IMR-90 (cell line): ENCODE measurements at regions not wholly inside any gene's neighbourhood (a gene's known extent, or its start where the extent isn't known, plus 50 kb on each side); places are given as distances from the start of the nearest gene placed in this dataset.

Experiments
- ATAC-seq: fragments of 200-7000 bp; cut with Tn5 transposase; 2 replicates; pipeline ENCODE4 v1.9.1; 2020; ENCODE audit warnings: low read depth, mild to moderate bottlenecking, moderate library complexity
- BruUV-seq: library from RNA; stranded (reverse); fragments of 400-500 nt; replicated peaks from 2 replicates; lab custom pipeline; 2021; lab: Mats Ljungman, UMichigan
- CTCF ChIA-PET: fragments of 300-600 bp; formaldehyde crosslinking; extraction: SDS; loops from one replicate; lab custom pipeline; 2021; ENCODE audit warnings: antibody characterized with exemption; lab: Yijun Ruan, JAX
- POLR2A ChIA-PET: fragments of 300-600 bp; sonication (Branson Sonifier 250); formaldehyde crosslinking; loops from one replicate; lab custom pipeline; 2022; ENCODE audit warnings: antibody characterized with exemption; ENCODE audit not compliant: unreplicated experiment; lab: Charles Lee
- DNase-seq: peaks from one replicate; pipeline ENCODE4 v3.0.0; 2013
- H2AFZ ChIP-seq: replicated peaks from 2 replicates; pipeline ENCODE3; 2013; ENCODE audit warnings: low read length, mild to moderate bottlenecking; ENCODE audit not compliant: poor library complexity
- H2AK5ac ChIP-seq: 2 replicates; pipeline ENCODE4 v1.6.1; 2013; ENCODE audit warnings: low read depth, low read length, inconsistent platforms
- H2AK9ac ChIP-seq: replicated peaks from 2 replicates; pipeline ENCODE3; 2013; ENCODE audit warnings: mild to moderate bottlenecking, low read depth, low read length, moderate library complexity; ENCODE audit not compliant: poor library complexity
- H2BK120ac ChIP-seq: 2 replicates; pipeline ENCODE4 v1.6.1; 2013; ENCODE audit warnings: low read depth, low read length, inconsistent platforms
- H2BK15ac ChIP-seq: 3 replicates; pipeline ENCODE4 v1.6.1; 2013; ENCODE audit warnings: low read depth, low read length, inconsistent platforms
- H2BK20ac ChIP-seq: 2 replicates; pipeline ENCODE4 v1.6.1; 2013; ENCODE audit warnings: low read depth, mild to moderate bottlenecking, inconsistent platforms, low read length, moderate library complexity
- H2BK5ac ChIP-seq: 2 replicates; pipeline ENCODE4 v1.6.1; 2013; ENCODE audit warnings: mild to moderate bottlenecking, low read depth, low read length, inconsistent platforms; ENCODE audit not compliant: poor library complexity, severe bottlenecking
- H3K14ac ChIP-seq: replicated peaks from 2 replicates; pipeline ENCODE4 v1.6.1; 2013; ENCODE audit warnings: low read depth, low read length, inconsistent platforms
- H3K18ac ChIP-seq: 2 replicates; pipeline ENCODE4 v1.6.1; 2013; ENCODE audit warnings: low read depth, low read length, control low read depth
- H3K23ac ChIP-seq: 2 replicates; pipeline ENCODE4 v1.6.1; 2013; ENCODE audit warnings: low read depth, low read length, inconsistent platforms
- H3K27ac ChIP-seq: 2 replicates; pipeline ENCODE4 v1.5.1; 2013; ENCODE audit warnings: mild to moderate bottlenecking, control low read depth, low read length; ENCODE audit not compliant: insufficient read depth
- H3K27me3 ChIP-seq: 2 replicates; pipeline ENCODE4 v1.6.1; 2013; ENCODE audit warnings: low read length; ENCODE audit not compliant: control insufficient read depth, insufficient read depth
- H3K36me3 ChIP-seq: 2 replicates; pipeline ENCODE4 v1.6.1; 2013; ENCODE audit warnings: low read length, mixed read lengths; ENCODE audit not compliant: control insufficient read depth, insufficient read depth
- H3K4ac ChIP-seq: 2 replicates; pipeline ENCODE4 v1.6.1; 2013; ENCODE audit warnings: low read depth, low read length, inconsistent platforms
- H3K4me1 ChIP-seq: 2 replicates; pipeline ENCODE4 v1.6.1; 2013; ENCODE audit warnings: low read length, mixed read lengths; ENCODE audit not compliant: control insufficient read depth, insufficient read depth
- H3K4me2 ChIP-seq: 2 replicates; pipeline ENCODE4 v1.6.1; 2013; ENCODE audit warnings: low read depth, mild to moderate bottlenecking, control low read depth, low read length, moderate library complexity
- H3K4me3 ChIP-seq: 2 replicates; pipeline ENCODE4 v1.5.1; 2013; ENCODE audit warnings: low read depth, mild to moderate bottlenecking, control low read depth, low read length, moderate library complexity; ENCODE audit not compliant: insufficient read depth
- H3K56ac ChIP-seq: 2 replicates; pipeline ENCODE4 v1.6.1; 2013; ENCODE audit warnings: low read length, inconsistent platforms; ENCODE audit not compliant: insufficient read depth; ENCODE audit errors: extremely low read depth
- H3K79me1 ChIP-seq, 2 experiments: 2 replicates each; pipeline ENCODE4 v1.6.1; 2013; ENCODE audit warnings: low read length in 2 of 2, inconsistent platforms in 1 of 2, low read depth in 1 of 2
- H3K9ac ChIP-seq: 2 replicates; pipeline ENCODE4 v1.6.1; 2013; ENCODE audit warnings: low read depth, low read length, control low read depth
- H3K9me1 ChIP-seq: 2 replicates; pipeline ENCODE4 v1.6.1; 2013; ENCODE audit warnings: low read length, inconsistent platforms; ENCODE audit not compliant: insufficient read depth
- H3K9me3 ChIP-seq: 2 replicates; pipeline ENCODE4 v1.6.1; 2013; ENCODE audit warnings: low read length; ENCODE audit not compliant: control insufficient read depth, insufficient read depth
- H4K20me1 ChIP-seq: 2 replicates; pipeline ENCODE4 v1.6.1; 2013; ENCODE audit warnings: low read length, inconsistent platforms; ENCODE audit not compliant: insufficient read depth
- H4K5ac ChIP-seq: 2 replicates; pipeline ENCODE4 v1.6.1; 2013; ENCODE audit warnings: mild to moderate bottlenecking, low read depth, low read length, control low read depth
- H4K8ac ChIP-seq, 2 experiments: 2 replicates each; pipeline ENCODE4 v1.6.1; 2013; ENCODE audit warnings: low read depth in 2 of 2, low read length in 2 of 2, control low read depth in 1 of 2, inconsistent platforms in 1 of 2
- H4K91ac ChIP-seq: 2 replicates; pipeline ENCODE4 v1.6.1; 2013; ENCODE audit warnings: low read depth, low read length, inconsistent platforms; ENCODE audit not compliant: insufficient read depth
- BHLHE40 ChIP-seq: fragments of 150-350 bp; IDR thresholded peaks from 2 replicates; pipeline ENCODE4 v1.6.1; 2016; ENCODE audit warnings: mild to moderate bottlenecking, low read depth, low read length
- CHD1 ChIP-seq: IDR thresholded peaks from 2 replicates; pipeline ENCODE4 v1.6.1; 2012; ENCODE audit warnings: low read depth, low read length, improper control_type of control experiment
- MAZ ChIP-seq: IDR thresholded peaks from 2 replicates; pipeline ENCODE4 v1.6.1; 2012; ENCODE audit warnings: low read depth, mild to moderate bottlenecking, low read length, improper control_type of control experiment, moderate library complexity, borderline replicate concordance
- NFE2L2 ChIP-seq: fragments of 150-350 bp; IDR thresholded peaks from 2 replicates; pipeline ENCODE4 v1.6.1; 2016; ENCODE audit warnings: low read depth, mild to moderate bottlenecking, low read length
- RAD21 ChIP-seq: IDR thresholded peaks from 2 replicates; pipeline ENCODE4 v1.6.1; 2012; ENCODE audit warnings: low read length, improper control_type of control experiment
- RCOR1 ChIP-seq: IDR thresholded peaks from 2 replicates; pipeline ENCODE4 v1.6.1; 2012; ENCODE audit warnings: mild to moderate bottlenecking, low read length, improper control_type of control experiment; ENCODE audit not compliant: insufficient replicate concordance
- RFX5 ChIP-seq: IDR thresholded peaks from 2 replicates; pipeline ENCODE4 v1.8.0; 2012; ENCODE audit warnings: low read depth, mild to moderate bottlenecking, low read length, moderate library complexity
- SMC3 ChIP-seq: fragments of 150-350 bp; IDR thresholded peaks from 2 replicates; pipeline ENCODE4 v1.6.1; 2016; ENCODE audit warnings: low read depth, mild to moderate bottlenecking, antibody characterized with exemption, low read length, moderate library complexity
- WGBS, 2 experiments: methylation state at CpG; one replicate each; pipeline versions ENCODE4 v1.1.5 to v1.1.7; 2013; ENCODE audit warnings: missing lambda C conversion rate in 2 of 2; ENCODE audit not compliant: insufficient read length in 1 of 2; ENCODE audit errors: extremely low coverage in 2 of 2; 5-methylcytosine and 5-hydroxymethylcytosine counted together
- dilution Hi-C: fragments of 300-500 bp; cut with HindIII; formaldehyde crosslinking; loops from one replicate; pipeline ENCODE4 v1.14.3; 2018; ENCODE audit warnings: low sequenced_read_pairs; ENCODE audit not compliant: unreplicated experiment
- in situ Hi-C: fragments of 300-500 bp; cut with MboI; formaldehyde crosslinking; loops from 3 replicates; pipeline ENCODE4 v1.14.3; 2019; ENCODE audit warnings: low sequenced_read_pairs, inconsistent platforms, mixed read lengths
- intact Hi-C: fragments of 100-400 bp; cut with micrococcal nuclease; formaldehyde crosslinking; loops from 2 replicates; pipeline ENCODE4 v1.10.0; 2022
- TF ChIP-seq, protein P1 (sequence below): conservative IDR thresholded peaks from 2 replicates; pipeline ENCODE4 v1.5.1; 2012; ENCODE audit warnings: mild to moderate bottlenecking, low read depth, low read length, improper control_type of control experiment
- TF ChIP-seq, protein P2 (sequence below): fragments of 150-350 bp; IDR thresholded peaks from 2 replicates; pipeline ENCODE4 v1.6.1; 2016; ENCODE audit warnings: low read depth, mild to moderate bottlenecking, low read length, moderate library complexity, borderline replicate concordance

DNA sequence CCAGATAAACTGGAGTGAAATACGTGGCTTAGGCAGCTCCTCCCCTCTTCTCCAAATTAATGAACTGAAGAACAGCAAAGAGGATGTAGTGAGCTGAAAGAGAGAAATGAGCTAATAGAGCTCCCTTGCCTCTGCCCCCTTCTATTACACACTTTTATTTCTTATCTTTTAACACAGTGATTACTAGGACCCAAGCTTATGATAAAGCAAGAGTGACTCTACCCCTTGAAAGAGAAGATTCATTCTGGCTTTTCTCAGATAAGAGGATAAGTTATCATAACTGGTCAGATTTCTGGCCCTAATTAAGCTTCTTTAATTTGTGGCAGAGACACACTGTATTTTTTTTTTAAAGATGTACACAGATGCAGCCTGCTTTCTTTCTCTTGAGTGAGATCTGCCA lies 102.2 kb downstream of the MSTN start:
- Histone ChIP-seq H3K4me1 (no peaks in the 10 kb centered on the region), H3K9me3 (no peaks in the 10 kb centered on the region), H3K27me3 (no peaks in the 10 kb centered on the region), H2BK120ac (no peak overlapping the region), H3K9me1 (no peaks in the 10 kb centered on the region), H3K4me3 (no peak overlapping the region), H4K5ac (no peak overlapping the region), H2BK5ac (no peak overlapping the region), H3K18ac (no peak overlapping the region), H3K23ac (no peak overlapping the region), H4K20me1 (no peaks in the 10 kb centered on the region), H3K14ac (no peak overlapping the region), H3K56ac (no peak overlapping the region), H2BK15ac (no peak overlapping the region), H3K9ac (no peak overlapping the region), H2AK5ac (no peak overlapping the region), H4K8ac (no peak overlapping the region), H3K4me2 (no peak overlapping the region), H2AFZ (no peak overlapping the region), H3K27ac (no peak overlapping the region), H3K79me1 (no peaks in the 10 kb centered on the region), H3K36me3 (no peaks in the 10 kb centered on the region), H4K91ac (no peak overlapping the region), H3K4ac (no peak overlapping the region), H2AK9ac (no peak overlapping the region), H2BK20ac (no peak overlapping the region)
- ChIA-PET CTCF (interaction anchor here (0.6 to 0.7 kb wide), 3 partner anchors 14 to 479 kb away, joined by 3 to 7 read pairs (median 3); partner anchors contain the start of genes ORMDL1 and PMS1), POLR2A (no interaction called here)
- DNase-seq = no peak
- in situ Hi-C loops (no loop called here), intact Hi-C loops (no loop called here), dilution Hi-C loops (no loop called here)
- ATAC-seq = no peak
- WGBS, 2 experiments = no CpG with 5 or more reads among the region's 1 CpG
- no peak for TF ChIP-seq NFE2L2
- TF ChIP-seq MAZ = no peak
- TF ChIP-seq SMC3 = no peak
- TF ChIP-seq RCOR1 = no peak
- no peak for TF ChIP-seq CHD1
- TF ChIP-seq, protein P1, sequence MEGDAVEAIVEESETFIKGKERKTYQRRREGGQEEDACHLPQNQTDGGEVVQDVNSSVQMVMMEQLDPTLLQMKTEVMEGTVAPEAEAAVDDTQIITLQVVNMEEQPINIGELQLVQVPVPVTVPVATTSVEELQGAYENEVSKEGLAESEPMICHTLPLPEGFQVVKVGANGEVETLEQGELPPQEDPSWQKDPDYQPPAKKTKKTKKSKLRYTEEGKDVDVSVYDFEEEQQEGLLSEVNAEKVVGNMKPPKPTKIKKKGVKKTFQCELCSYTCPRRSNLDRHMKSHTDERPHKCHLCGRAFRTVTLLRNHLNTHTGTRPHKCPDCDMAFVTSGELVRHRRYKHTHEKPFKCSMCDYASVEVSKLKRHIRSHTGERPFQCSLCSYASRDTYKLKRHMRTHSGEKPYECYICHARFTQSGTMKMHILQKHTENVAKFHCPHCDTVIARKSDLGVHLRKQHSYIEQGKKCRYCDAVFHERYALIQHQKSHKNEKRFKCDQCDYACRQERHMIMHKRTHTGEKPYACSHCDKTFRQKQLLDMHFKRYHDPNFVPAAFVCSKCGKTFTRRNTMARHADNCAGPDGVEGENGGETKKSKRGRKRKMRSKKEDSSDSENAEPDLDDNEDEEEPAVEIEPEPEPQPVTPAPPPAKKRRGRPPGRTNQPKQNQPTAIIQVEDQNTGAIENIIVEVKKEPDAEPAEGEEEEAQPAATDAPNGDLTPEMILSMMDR = no peak
- TF ChIP-seq RAD21 = no peak
- TF ChIP-seq BHLHE40 = no peak
- TF ChIP-seq, protein P2, sequence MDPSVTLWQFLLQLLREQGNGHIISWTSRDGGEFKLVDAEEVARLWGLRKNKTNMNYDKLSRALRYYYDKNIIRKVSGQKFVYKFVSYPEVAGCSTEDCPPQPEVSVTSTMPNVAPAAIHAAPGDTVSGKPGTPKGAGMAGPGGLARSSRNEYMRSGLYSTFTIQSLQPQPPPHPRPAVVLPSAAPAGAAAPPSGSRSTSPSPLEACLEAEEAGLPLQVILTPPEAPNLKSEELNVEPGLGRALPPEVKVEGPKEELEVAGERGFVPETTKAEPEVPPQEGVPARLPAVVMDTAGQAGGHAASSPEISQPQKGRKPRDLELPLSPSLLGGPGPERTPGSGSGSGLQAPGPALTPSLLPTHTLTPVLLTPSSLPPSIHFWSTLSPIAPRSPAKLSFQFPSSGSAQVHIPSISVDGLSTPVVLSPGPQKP = no peak
- TF ChIP-seq RFX5 = no peak
- BruUV-seq = no TSS peak
